ENCODE measurements at regions not wholly inside any gene's neighbourhood (a gene's known extent, or its start where the extent isn't known, plus 50 kb on each side); places are given as distances from the start of the nearest gene placed in this dataset.
"Not testable (repeated sequence)": the region's sequence is repeated elsewhere in the genome, so short reads cannot be mapped to it uniquely, and the experiment has no call there.

- DNase-seq: not testable (repeated sequence)
These were observed 319.7 kb downstream of the SPATA31A1 start for GRCh38 chr9:39675211-39675553.

- DNase-seq: not testable (repeated sequence)
These were observed 323.2 kb downstream of the SPATA31A1 start for GRCh38 chr9:39678534-39679263.

GRCh38 chr9:39680694-39681401 is 325.4 kb downstream of the SPATA31A1 start:
- not testable (repeated sequence) for DNase-seq

GRCh38 chr9:39728862-39729261 is 373.4 kb downstream of the SPATA31A1 start:
- not testable (repeated sequence) for DNase-seq

GRCh38 chr9:39744898-39745297 is 389.4 kb downstream of the SPATA31A1 start:
- DNase-seq: not testable (repeated sequence)

GRCh38 chr9:39775570-39775969 is 420.1 kb downstream of the SPATA31A1 start:
- DNase-seq: not testable (repeated sequence)

GRCh38 chr9:39791356-39791755 is 435.9 kb downstream of the SPATA31A1 start:
- not testable (repeated sequence) for DNase-seq

- DNase-seq: not testable (repeated sequence)
These were observed 442.5 kb downstream of the SPATA31A1 start for GRCh38 chr9:39797935-39798334.

GRCh38 chr9:39799252-39799651 is 443.8 kb downstream of the SPATA31A1 start:
- DNase-seq: not testable (repeated sequence)

- DNase-seq: not testable (repeated sequence)
These were observed 447.1 kb downstream of the SPATA31A1 start for GRCh38 chr9:39802561-39802960.

GRCh38 chr9:39809401-39810226 is 454.1 kb downstream of the SPATA31A1 start:
- DNase-seq: not testable (repeated sequence)

- DNase-seq: not testable (repeated sequence)
These were observed 454.9 kb downstream of the SPATA31A1 start for GRCh38 chr9:39810401-39810800.

- DNase-seq: not testable (repeated sequence)
These were observed 456.1 kb downstream of the SPATA31A1 start for GRCh38 chr9:39811615-39812014.

GRCh38 chr9:39828457-39828856 is 473.0 kb downstream of the SPATA31A1 start:
- not testable (repeated sequence) for DNase-seq
